HCT116 (cell line): ENCODE measurements at regions not wholly inside any gene's neighbourhood (a gene's known extent, or its start where the extent isn't known, plus 50 kb on each side); places are given as distances from the start of the nearest gene placed in this dataset.

Source experiments
- ATAC-seq: fragments of 200-7000 bp; cut with Tn5 transposase; 2 replicates; pipeline ENCODE4 v1.9.1; 2020; ENCODE audit warnings: mild to moderate bottlenecking, moderate library complexity
- BruUV-seq: library from RNA; stranded (reverse); fragments of 400-500 nt; replicated peaks from 2 replicates; lab custom pipeline; 2021; lab: Mats Ljungman, UMichigan
- CTCF ChIA-PET: fragments of 300-600 bp; sonication (Branson Sonifier 250); formaldehyde crosslinking; loops from one replicate; lab custom pipeline; 2021; ENCODE audit warnings: antibody characterized with exemption; lab: Charles Lee
- POLR2A ChIA-PET: fragments of 300-600, 350-600 bp; sonication (Branson Sonifier 250); formaldehyde crosslinking; loops from one replicate; lab custom pipeline; 2021; ENCODE audit warnings: antibody characterized with exemption; lab: Charles Lee
- RAD21 ChIA-PET, 2 experiments: fragments of 300-600 bp; sonication (Branson Sonifier 250); formaldehyde crosslinking; loops; one replicate each; lab custom pipeline; 2023; ENCODE audit warnings: low total read pairs in 2 of 2; ENCODE audit not compliant: uncharacterized antibody in 2 of 2, unreplicated experiment in 2 of 2, low non-redundant PET in 1 of 2; lab: Charles Lee
- DNase-seq: peaks from one replicate; pipeline ENCODE4 v3.0.0-alpha.2; 2010; ENCODE audit warnings: low read depth, low spot score
- H2AFZ ChIP-seq: fragments of 200-600 bp; shearing (Covaris generic), sonication (generic); 2 replicates; pipeline ENCODE4 v1.6.1; 2017; ENCODE audit warnings: low read depth, mixed run types, mixed read lengths, antibody characterized with exemption, low read length; ENCODE audit not compliant: poor library complexity, severe bottlenecking
- H3K27ac ChIP-seq: 2 replicates; pipeline ENCODE4 v1.5.1; 2012; ENCODE audit warnings: low read depth, low read length
- H3K27me3 ChIP-seq: fragments of 200-600 bp; sonication (generic); 2 replicates; pipeline ENCODE4 v1.6.1; 2016; ENCODE audit warnings: mixed run types, low read length, mixed read lengths; ENCODE audit not compliant: insufficient read depth
- H3K36me3 ChIP-seq, 2 experiments: fragments of 200-500 bp in 1 of 2; fragments of 200-600 bp in 1 of 2; sonication (Bioruptor generic) in 1 of 2; sonication (generic) in 1 of 2; 2 replicates each; pipeline versions ENCODE4 v1.5.1 to v1.6.1; 2014 to 2016; ENCODE audit warnings: low read length in 2 of 2, inconsistent platforms in 1 of 2, mixed read lengths in 1 of 2, mixed run types in 1 of 2; ENCODE audit not compliant: insufficient read depth in 2 of 2, control insufficient read depth in 1 of 2
- H3K4me1 ChIP-seq, 2 experiments: fragments of 200-600 bp in 1 of 2; sonication (generic) in 1 of 2; 2 replicates each; pipeline versions ENCODE4 v1.5.1 to v1.6.1; 2012 to 2017; ENCODE audit warnings: low read length in 2 of 2, inconsistent platforms in 1 of 2, mild to moderate bottlenecking in 1 of 2, mixed read lengths in 1 of 2, mixed run types in 1 of 2, moderate library complexity in 1 of 2; ENCODE audit not compliant: insufficient read depth in 2 of 2, control insufficient read depth in 1 of 2
- H3K4me2 ChIP-seq: fragments of 200-600 bp; sonication (generic); 2 replicates; pipeline ENCODE4 v1.6.1; 2017; ENCODE audit warnings: mixed run types, low read length, mixed read lengths
- H3K4me3 ChIP-seq, 2 experiments: fragments of 200-600 bp in 1 of 2; sonication (generic) in 1 of 2; replicated peaks in 1 of 2; 2 replicates each; pipeline ENCODE4 v1.5.1; 2011 to 2016; ENCODE audit warnings: low read length in 2 of 2, control low read depth in 1 of 2, low read depth in 1 of 2, mild to moderate bottlenecking in 1 of 2, mixed read lengths in 1 of 2, mixed run types in 1 of 2
- H3K79me2 ChIP-seq: fragments of 200-600 bp; sonication (generic); 2 replicates; pipeline ENCODE4 v1.6.1; 2017; ENCODE audit warnings: mild to moderate bottlenecking, mixed run types, low read length, moderate library complexity, mixed read lengths; ENCODE audit not compliant: insufficient read depth
- H3K9ac ChIP-seq: fragments of 200-600 bp; sonication (generic); 2 replicates; pipeline ENCODE4 v1.6.1; 2016; ENCODE audit warnings: low read length, mixed read lengths
- H3K9me2 ChIP-seq: fragments of 200-600 bp; sonication (generic), shearing (Covaris generic); 2 replicates; pipeline ENCODE4 v1.6.1; 2017; ENCODE audit warnings: mixed run types, mild to moderate bottlenecking, moderate library complexity; ENCODE audit not compliant: insufficient read depth
- H3K9me3 ChIP-seq, 2 experiments: fragments of 200-500 bp in 1 of 2; fragments of 200-600 bp in 1 of 2; sonication (Bioruptor generic) in 1 of 2; sonication (generic) in 1 of 2; 2 replicates each; pipeline ENCODE4 v1.6.1; 2014 to 2017; ENCODE audit warnings: low read length in 2 of 2, mixed read lengths in 2 of 2, inconsistent platforms in 1 of 2, low read depth in 1 of 2, mild to moderate bottlenecking in 1 of 2, mixed run types in 1 of 2, moderate library complexity in 1 of 2; ENCODE audit not compliant: control insufficient read depth in 1 of 2, insufficient read depth in 1 of 2
- H4K20me1 ChIP-seq: fragments of 200-600 bp; sonication (generic), shearing (Covaris generic); 2 replicates; pipeline ENCODE4 v1.6.1; 2017; ENCODE audit warnings: mixed run types, mild to moderate bottlenecking, moderate library complexity; ENCODE audit not compliant: insufficient read depth
- ELF1 ChIP-seq: IDR thresholded peaks from 2 replicates; pipeline ENCODE4 v1.6.1; 2012; ENCODE audit warnings: low read depth, borderline replicate concordance
- JUND ChIP-seq: IDR thresholded peaks from 2 replicates; pipeline ENCODE4 v1.6.1; 2012
- POLR2AphosphoS5 ChIP-seq: IDR thresholded peaks from 2 replicates; pipeline ENCODE4 v1.6.1; 2011; ENCODE audit warnings: mild to moderate bottlenecking, low read depth, low read length, moderate library complexity
- SP1 ChIP-seq: IDR thresholded peaks from 2 replicates; pipeline ENCODE4 v1.6.1; 2012; ENCODE audit warnings: low read depth
- YY1 ChIP-seq: IDR thresholded peaks from 2 replicates; pipeline ENCODE4 v1.6.1; 2011; ENCODE audit warnings: low read length, low read depth, moderate library complexity, mild to moderate bottlenecking; ENCODE audit not compliant: insufficient replicate concordance; ENCODE audit errors: extremely low read depth
- intact Hi-C: fragments of 100-400 bp; cut with micrococcal nuclease; formaldehyde crosslinking; loops from 2 replicates; pipeline ENCODE4 v1.10.0; 2022
- TF ChIP-seq, protein P1 (sequence below): IDR thresholded peaks from 2 replicates; pipeline ENCODE4 v1.6.1; 2012
- TF ChIP-seq, protein P2 (sequence below): IDR thresholded peaks from 2 replicates; pipeline ENCODE4 v1.6.1; 2012; ENCODE audit warnings: low read depth

DNA sequence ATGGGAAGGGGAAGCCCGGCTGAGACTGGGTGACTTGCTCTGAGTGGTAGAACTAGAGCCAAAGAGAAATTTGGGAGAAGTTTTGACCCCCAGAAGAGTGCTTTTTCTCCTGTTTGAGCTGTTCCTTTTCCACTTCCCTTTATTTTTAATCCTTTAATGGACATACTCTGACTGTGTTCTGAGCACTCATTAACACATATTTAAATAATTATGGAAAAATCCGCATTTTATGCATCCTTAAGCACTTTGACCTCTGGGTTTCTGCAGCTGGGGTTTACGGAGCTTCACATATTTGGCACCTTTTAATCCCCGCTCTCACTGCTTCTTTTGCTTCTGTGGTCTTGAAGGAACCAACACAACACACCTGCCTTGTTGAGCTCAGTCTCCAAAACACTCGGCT, 114.7 kb downstream of the FOXL1 start:
- H3K9me3 ChIP-seq = no peaks in the 10 kb centered on the region
- H2AFZ ChIP-seq = no peak overlapping the region
- ChIA-PET CTCF (no interaction called here), RAD21 (no interaction called here), POLR2A (interaction anchor here (0.6 kb wide), 1 partner anchor 29 kb away, joined by 3 read pairs; no protein-coding TSS in a partner anchor)
- BruUV-seq = no TSS peak
- no peaks in the 10 kb centered on the region for H3K9me2 ChIP-seq
- no peaks in the 10 kb centered on the region for H3K79me2 ChIP-seq
- H3K4me1 ChIP-seq = no peaks in the 10 kb centered on the region; a peak in 1 of 4 replicates
- DNase-seq (no peak), ATAC-seq (no peak)
- no peak overlapping the region for H3K4me3 ChIP-seq
- H3K9ac ChIP-seq = no peak overlapping the region
- H4K20me1 ChIP-seq = no peaks in the 10 kb centered on the region
- H3K27me3 ChIP-seq = peaks cover 21% of the 10 kb centered on the region; the same call in 1 of the 2 replicates
- no peak overlapping the region for H3K27ac ChIP-seq
- intact Hi-C loops = no loop called here
- H3K4me2 ChIP-seq = no peak overlapping the region
- TF ChIP-seq JUND = no peak
- TF ChIP-seq, protein P1, sequence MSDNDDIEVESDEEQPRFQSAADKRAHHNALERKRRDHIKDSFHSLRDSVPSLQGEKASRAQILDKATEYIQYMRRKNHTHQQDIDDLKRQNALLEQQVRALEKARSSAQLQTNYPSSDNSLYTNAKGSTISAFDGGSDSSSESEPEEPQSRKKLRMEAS = no peak
- TF ChIP-seq ELF1 = no peak
- no peak for TF ChIP-seq YY1
- TF ChIP-seq SP1 = no peak
- TF ChIP-seq, protein P2, sequence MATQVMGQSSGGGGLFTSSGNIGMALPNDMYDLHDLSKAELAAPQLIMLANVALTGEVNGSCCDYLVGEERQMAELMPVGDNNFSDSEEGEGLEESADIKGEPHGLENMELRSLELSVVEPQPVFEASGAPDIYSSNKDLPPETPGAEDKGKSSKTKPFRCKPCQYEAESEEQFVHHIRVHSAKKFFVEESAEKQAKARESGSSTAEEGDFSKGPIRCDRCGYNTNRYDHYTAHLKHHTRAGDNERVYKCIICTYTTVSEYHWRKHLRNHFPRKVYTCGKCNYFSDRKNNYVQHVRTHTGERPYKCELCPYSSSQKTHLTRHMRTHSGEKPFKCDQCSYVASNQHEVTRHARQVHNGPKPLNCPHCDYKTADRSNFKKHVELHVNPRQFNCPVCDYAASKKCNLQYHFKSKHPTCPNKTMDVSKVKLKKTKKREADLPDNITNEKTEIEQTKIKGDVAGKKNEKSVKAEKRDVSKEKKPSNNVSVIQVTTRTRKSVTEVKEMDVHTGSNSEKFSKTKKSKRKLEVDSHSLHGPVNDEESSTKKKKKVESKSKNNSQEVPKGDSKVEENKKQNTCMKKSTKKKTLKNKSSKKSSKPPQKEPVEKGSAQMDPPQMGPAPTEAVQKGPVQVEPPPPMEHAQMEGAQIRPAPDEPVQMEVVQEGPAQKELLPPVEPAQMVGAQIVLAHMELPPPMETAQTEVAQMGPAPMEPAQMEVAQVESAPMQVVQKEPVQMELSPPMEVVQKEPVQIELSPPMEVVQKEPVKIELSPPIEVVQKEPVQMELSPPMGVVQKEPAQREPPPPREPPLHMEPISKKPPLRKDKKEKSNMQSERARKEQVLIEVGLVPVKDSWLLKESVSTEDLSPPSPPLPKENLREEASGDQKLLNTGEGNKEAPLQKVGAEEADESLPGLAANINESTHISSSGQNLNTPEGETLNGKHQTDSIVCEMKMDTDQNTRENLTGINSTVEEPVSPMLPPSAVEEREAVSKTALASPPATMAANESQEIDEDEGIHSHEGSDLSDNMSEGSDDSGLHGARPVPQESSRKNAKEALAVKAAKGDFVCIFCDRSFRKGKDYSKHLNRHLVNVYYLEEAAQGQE = no peak
- no peak for TF ChIP-seq POLR2AphosphoS5
- H3K36me3 ChIP-seq = no peaks in the 10 kb centered on the region
